GM19351 (cell line): ENCODE measurements at regions not wholly inside any gene's neighbourhood (a gene's known extent, or its start where the extent isn't known, plus 50 kb on each side); places are given as distances from the start of the nearest gene placed in this dataset.
A peak's percentile ranks its signal among the peaks of the same experiment; 100 is the strongest.

Experiments
- ATAC-seq: cut with Tn5 transposase; IDR thresholded peaks from one replicate; pipeline ENCODE4 v1.9.1; 2021; ENCODE audit warnings: mild to moderate bottlenecking, moderate library complexity; ENCODE audit not compliant: unreplicated experiment

DNA sequence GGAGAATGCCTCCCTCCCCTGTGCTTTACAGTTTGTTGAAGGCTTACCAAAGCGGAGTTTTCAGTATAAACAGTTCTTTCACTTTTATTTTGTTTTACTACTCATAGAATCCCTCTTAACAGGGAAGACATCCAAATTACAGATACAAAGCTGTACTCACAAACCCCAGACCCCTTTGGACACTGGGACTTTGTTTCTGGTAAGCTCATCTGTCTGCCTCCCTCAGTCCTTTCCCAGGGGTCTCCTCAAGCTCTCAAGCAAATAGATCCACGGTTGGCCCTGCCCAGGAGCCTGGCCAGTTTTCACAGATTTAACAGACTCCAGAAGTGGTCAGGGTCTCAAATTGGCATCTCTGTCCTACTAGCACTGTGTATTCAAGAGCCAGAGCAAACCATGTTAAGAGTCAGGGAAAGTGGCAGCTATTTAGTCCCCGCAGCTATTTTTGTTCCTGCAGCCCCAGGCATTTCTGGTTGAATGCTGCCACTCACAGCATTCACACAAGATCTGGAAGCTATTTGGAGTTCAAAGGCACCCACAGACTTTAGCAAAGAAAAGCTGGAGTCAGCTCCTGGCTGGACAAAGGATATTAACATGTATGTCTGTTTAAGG, 54.2 kb downstream of the TMEM100 start:
- no peak for ATAC-seq

DNA sequence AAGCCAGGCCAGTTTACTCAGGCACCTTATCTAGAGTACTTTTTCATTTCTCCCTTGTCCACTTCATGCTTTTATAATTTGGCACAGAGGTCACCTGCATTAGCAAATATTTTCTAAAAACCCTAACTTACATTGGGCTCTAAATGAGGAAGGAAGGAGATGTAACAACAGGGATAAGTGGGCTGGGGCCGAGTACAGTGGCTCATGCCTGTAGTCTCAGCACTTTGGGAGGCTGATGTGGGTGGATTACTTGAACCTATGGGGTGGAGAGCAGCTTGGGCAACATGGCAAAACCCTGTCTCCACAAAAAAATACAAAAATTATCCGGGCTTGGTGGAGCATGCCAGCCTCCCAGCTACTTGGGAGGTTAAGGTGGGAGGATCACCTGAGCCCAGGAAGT, 55.9 kb downstream of the TMEM100 start:
- ATAC-seq = no peak

DNA sequence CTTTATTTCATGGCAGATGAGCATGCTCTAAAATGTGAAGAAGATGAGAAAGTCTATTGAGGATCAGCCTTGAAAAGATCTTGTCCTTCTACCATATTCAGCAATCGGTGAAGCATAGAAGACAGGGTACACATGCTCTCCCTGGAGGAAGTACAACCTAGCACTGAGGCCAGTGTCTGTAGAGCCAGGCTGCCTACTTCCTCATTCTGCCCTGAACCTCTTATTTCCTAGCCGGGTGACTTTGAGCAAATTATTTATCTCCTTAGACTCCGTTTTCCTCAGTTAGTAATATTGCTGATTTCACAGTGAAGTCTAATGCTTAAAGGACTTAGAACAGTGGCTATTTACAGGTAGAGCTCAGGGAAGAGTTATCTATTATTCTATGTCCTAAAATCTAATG, 58.4 kb downstream of the TMEM100 start:
- ATAC-seq = peak; percentile 98

DNA sequence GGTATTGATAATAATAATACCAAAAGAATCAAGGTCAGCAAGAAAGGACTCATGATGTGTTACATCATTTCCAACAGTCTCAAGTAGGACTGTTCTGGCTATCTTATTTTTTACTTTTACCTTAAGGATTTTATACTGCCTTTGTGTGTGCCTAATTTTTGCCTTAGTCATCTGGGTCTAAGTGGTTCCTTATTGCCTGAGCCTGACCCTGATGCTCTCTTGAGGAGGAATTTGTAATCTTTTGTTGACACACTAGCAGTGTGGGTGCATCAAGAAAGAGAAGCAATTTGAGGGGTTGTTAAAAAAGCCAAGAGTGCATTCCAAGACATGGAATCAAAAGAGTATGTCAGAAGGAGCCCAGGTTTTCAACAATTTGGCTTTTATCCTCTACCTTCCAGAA, 59.3 kb downstream of the TMEM100 start:
- no peak for ATAC-seq

DNA sequence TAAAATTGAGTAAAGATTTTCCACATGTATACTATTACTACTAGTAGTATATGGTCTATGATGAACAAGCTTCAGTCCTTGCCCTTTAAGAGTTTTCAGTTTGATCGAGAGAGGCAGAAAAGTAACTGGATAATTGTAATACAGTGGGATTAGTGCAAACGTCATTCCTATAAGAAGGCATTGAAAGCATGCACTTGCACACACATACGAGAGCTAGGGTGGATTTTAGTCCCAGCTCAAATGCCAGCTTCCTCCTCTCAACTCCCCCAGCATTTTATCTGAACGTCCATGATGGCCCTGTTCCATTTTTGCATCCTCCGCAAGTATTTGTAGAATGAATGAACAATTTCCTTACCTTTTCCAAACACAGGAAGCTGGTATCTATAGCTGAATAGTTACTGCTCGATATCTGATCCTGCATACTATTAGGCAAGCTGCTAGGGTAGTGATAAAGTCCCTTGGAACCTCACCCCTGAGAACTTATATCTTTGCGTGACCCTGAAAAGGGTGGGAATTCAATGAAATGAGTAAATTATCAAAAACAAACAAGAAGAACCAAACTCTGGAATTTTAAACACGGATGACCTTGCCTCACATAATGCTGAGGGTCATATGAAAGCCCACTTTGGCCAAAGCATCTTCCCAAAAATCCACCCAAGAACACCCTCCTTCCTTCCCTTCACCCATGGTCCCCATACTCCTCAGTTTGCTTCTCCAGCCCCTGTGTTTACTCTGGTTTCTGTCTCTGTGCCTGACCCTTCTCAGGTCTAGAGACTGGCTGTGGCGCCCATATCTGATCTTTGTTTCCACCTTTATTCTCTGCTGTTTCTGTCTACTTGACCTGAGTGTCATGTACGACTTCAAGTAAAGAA, 60.5 kb downstream of the TMEM100 start:
- no peak for ATAC-seq

DNA sequence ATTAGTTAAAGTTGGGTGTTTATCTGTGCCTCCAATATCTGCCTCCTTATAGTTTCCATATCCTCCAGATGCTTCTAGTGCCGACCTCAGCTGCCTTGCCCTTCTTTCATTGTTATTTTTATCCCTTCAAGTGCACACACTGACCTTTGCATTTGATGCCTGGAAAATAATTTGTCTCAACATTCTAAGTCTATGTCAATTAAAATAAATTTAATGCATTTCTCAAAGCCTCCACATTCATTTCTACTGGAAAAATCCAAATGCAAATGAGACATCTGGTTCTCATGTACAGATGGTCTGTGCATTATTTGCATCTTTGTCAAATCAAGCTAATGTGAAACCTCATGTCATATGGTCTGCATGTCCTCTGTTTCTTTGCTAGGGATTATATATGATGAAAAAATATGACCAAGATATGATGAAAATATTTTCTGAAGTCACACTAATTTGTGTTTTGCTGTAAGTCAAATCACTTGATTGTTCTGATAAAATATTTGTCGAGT, 61.4 kb downstream of the TMEM100 start:
- ATAC-seq = no peak

DNA sequence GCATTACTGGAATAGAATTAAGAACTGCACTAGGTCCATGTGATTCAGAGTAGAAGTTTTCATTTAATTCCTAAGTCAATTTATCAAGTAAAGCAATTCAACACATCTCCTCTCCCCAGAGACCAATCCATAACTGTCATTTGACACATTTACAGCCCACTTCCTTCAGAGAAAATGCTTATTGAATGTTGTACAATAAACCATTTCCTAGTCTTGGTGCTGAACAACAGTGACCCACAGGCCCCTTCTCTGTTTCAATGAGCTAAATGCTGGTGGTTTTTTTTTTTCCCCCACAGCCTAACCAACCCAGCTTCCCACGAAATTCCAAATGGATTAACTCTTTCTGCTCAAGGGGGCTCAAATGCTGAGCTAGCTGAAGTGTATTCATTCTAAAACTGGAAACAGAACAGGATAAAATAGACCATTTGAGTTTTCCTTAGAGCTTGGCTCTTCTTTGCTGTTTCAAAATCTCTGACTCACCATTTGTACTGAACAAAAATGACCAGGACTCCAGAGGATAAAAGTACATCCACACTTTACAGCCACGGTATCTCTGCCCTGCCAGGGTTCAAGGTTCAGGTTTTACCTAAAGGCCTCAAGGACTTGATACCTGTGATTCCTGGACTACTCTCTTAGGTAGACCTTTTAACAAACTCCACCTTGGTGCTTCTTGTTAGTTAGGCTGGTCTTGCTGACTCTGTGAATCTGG, 62.3 kb downstream of the TMEM100 start:
- ATAC-seq = no peak

DNA sequence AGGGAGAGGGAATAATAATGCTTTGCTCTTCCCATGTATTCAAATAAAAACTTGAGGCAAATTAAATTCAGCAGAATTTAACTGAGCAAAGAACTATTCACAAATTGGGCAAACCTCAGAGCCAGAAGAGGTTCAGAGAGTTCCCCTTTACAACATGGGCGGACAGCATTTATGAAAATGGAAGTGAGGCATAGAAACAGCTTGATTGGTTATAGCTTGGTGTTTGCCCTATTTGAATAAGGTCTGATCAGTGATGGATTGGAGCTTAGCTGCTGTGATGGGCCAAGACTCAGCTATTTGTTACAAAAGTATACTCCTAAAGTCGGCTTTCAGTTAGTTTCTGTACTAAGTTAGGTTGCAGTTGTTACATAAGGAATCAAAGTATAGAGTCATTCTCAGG, 63.0 kb downstream of the TMEM100 start:
- no peak for ATAC-seq

DNA sequence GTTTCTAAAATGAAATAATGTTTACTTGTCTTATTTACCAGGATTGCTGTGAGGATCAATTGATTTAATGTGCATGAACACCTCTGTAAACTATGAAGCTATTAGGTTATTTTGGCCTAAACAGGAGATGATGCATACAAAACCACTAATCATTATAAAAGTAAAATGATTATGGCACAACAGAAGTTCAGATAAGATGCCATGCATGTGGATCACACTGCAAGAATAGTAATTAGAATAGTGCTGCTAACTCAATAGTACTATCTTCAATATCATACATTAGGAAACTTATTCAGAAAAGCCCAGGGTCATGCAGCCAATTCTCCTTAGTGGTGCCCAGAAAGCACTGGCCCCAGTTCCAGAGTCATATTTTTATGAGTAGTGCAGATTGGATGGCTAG, 66.9 kb downstream of the TMEM100 start:
- no peak for ATAC-seq

DNA sequence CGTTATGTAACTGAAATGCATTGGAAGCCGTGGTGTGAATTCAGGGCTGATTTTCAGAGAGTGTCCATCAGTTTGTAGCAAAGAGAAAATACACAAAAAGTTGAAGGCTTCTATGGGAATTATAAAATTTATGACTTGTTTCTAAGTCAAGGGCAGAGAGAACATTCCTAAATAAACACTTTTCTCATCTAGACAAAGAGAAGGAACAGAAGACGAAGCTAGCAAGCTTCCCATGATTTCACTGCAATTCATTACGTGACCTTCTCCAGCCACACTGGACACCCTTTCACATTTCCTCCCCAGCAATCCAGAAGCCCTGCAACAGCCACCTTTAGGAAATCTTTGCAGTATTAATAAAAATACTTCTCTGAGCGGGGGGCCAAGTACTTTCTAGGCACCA, 67.8 kb downstream of the TMEM100 start:
- ATAC-seq = no peak

DNA sequence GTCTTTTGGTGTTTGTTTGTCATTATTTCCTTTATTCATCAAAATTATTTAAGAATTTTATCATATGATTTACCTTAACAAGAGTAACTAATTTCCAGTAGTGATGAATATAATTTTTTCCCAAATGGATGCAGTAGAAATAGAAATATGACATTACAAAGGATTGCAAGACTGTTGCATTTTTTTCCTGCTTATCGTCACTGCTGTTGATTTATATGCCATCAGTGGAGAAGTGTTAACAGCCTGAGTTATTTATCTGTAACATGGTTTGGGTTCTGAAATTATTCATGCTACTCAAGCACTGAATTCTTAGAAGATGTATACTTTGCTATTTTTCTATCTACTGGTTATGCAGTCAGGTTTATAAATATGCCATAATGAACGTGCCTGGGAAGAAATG, 68.6 kb downstream of the TMEM100 start:
- no peak for ATAC-seq

DNA sequence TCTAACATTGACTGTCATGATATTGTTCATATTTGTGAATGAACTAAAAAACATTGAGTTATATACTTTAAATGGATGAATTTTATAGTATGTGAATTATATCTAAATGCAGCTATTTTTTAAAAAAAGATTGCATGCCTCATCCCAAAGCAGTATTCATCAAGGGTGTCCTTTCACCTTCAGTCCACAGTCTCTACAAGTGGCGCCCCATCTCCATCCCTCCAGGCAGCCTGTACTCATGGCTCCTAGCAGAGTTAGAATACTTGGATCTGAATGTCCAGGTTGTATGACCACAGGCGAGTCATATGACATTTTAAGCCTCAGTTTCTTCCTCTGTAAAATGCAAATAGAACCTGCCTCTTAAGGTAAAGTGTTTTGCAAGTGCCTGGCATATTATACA, 69.8 kb downstream of the TMEM100 start:
- ATAC-seq = no peak

DNA sequence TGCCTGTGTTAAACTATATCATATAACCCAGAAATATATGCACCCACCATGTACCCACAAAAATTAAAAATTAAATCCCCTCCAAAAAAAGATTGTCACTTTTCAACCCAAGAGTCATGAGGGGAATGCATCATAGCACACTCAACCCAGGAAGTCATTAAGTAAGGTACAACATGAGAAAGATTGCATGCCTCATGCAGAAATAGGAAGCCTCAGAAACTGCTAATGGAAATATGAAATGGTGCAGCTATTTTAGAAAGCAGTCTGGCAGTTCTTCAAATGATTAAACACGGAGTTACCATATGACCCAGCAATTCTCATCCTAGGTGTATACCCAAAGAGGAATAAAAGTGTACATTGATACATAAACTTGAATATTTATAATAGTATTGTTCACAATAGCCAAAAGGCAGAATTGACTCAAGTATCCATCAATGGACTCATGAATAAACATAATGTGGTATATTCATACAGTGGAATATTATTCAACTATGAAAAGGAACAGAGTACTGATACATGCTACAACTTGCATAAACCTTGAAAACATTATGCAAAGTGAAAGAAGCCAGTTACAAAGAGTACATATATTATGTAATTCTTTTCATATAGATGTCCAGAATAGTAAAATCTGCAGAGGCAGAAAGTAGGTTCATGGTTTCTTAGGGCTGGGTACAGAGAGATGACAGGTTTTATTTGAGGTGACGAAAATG, 70.4 kb downstream of the TMEM100 start:
- ATAC-seq = no peak

DNA sequence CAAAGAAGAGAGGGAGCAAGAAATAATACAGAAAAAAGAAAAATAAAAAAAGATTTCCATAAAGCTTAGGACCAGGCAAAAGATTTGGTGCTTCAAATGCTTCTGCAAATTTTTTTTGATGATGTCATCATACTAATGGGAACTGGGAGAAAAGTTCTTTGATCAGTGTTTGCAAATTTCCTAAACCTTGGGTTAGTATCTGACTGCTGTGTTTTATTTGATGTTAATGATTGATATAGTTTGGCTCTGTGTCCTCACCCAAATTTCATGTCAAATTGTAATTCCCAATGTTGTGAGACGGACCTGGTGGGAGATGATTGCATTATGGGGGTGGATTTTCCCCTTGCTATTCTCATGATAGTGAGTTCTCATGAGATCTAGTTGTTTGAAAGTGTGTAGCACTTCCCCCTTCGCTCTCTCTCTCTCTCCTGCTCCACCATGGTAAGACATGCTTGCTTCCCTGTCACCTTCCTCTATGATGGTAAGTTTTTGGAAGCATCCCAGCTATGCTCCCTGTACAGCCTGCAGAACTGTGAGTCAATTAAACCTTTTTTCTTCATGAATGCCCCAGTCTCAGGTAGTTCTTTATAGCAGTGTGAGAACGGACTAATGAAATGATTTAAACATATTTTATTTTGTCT, 72.6 kb downstream of the TMEM100 start:
- ATAC-seq = no peak

DNA sequence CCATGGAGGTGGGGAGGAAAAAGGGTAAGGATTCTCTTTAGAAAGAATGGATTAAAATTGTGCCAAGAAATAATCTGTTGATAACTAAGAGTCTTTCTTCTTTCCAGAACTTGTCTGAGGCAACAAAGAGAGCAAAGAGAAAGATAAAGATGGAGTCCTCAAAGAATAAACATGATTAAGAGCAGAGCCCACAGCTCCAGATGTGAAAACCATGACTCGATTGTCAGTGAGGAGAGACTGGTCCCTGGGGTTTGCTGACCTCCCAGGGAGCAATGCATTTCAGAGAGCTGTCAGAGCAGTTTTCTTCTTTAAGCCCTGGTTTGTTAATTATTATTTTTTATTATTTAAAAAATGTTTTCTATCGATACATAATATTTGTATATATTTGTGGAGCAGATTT, 74.6 kb downstream of the TMEM100 start:
- ATAC-seq = no peak

DNA sequence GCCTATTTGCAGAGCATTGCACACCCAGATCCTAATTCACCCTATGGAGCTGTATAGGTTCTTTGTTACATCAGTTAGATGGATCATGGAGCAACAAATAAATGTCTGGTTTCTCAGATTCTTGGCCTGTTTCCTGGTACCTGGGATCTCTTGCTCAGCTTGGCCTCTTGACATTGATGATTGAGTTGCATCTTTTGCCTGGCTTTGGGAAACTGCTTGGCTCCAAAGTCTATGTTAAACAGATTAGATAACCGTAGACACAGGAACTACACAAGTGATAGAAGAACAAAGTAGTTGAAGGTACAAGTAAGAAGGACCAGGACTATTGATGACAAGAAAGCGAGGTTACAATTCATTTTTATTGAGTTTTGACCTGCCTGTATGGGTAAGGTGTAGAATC, 77.3 kb downstream of the TMEM100 start:
- ATAC-seq = no peak

DNA sequence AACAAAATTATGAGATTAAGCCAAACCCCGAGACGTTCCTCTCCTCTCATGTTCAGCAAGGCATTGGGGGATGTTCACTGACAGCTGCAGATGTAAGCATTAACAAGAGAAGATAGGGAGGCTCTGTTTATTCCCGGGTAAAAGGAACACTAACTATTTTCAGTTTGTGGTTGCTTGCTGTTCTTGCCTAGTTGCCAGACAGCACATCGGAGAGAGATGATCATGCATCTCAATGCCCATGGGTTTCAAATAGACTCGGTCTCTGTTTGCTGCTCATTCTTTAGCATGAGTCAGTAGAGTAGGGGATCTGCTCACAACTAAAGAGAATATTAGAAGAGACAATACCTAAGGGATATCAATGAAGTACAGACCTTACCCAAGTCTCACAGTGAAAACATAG, 78.3 kb downstream of the TMEM100 start:
- ATAC-seq = no peak

DNA sequence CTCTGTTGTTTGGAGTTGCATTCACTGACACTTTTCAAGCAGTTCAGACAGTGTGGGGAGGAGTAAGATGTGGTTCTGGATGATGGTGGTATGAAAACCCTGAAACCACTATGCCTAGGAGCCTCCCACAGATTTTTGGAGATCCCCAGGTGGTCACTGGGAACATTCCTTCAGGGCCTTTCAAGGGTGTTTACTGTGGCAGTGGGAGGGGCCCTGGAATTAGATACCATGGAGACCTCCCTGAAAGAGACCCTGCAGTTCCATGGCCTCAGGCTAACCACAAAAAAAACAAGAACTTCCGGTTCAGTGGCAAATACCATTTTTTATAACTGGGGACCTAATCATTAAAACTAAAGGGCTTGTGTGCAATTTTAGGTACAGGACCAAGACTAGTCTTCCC, 79.9 kb downstream of the TMEM100 start:
- ATAC-seq = no peak

DNA sequence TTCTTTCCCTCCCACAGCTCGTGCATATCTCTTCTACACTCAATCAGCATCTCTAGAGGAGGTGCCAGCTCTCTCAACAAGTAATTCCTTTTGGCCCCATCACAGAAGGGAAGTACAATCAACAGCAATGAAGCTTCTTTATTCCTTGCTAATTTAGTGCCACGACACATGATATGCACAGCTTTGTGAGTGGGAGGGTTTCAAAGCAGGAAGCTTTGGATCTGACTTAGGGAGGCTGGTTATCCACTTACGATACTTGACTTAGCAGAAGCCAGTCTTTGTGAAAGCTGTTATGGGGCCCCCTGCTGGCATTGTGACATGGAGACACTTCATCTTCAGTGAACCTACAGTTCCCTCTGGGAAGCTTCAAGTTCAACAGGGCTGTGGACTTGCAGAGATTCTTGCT, 81.0 kb downstream of the TMEM100 start:
- ATAC-seq = peak; percentile 83

DNA sequence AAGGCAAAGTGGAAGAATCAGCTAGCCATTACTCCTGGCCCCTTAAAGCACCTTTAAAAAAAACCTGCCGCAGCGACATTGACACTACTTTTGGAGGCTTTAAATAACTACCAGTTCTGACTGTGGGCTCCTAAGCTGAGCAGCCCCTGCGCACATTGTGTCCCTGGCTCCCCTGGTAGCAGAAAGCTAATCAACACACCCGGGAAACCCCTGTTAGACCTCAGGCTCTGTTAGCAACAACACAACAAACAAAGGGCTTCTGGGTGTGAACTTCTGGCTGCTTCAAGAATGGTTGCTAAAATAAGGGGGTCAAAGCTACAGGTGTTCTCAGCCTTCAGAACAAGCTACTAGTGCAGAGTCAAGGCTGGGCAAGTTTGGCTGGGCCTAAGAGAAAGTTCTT, 83.6 kb downstream of the TMEM100 start:
- no peak for ATAC-seq
